ENCODE measurements at regions not wholly inside any gene's neighbourhood (a gene's known extent, or its start where the extent isn't known, plus 50 kb on each side); places are given as distances from the start of the nearest gene placed in this dataset.
A peak's percentile ranks its signal among the peaks of the same experiment; 100 is the strongest.

DNA sequence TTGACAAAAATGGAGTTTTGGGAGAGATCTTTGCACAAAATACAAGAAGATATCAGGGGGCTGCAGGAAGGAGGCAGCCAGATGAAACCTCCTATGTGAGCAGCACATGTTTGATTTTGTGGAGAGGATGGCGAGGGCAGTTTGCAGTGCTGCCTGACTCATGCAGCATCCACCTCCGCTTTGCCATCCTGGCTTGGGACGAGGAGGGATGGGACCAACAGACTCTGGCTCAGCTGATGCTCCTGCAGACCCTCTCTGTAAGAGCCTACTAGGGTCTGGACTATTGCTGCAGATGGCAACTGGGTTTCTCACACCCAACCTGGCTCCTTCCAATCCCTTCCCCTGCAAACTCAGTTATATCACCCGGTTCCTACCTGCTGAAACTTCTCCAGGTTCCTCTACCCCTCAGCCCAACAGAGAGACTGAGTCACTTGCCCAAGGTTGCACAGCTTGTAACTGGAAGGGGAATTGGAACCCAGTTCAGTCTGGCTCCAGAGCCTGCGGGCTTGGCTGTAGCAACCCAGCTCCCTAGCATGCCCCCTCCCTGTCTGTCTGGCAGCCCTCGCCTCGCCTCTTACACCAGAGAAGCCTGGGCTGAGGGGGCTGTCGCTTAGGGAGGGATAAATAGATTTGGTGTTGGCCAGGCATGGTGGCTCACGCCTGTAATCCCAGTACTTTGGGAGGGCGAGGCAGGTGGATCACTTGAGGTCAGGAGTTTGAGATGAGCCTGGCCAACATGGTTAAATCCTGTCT, 205.8 kb downstream of the PTPRU start:
- ATAC-seq (no peak), DNase-seq (ENCODE audit: low spot score) (peak; percentile 28)
- intact Hi-C loops (cut with DNase I), result no loop called here

GRCh38 chr1:29439615-29440014, 203.3 kb downstream of the PTPRU start:
- no peak for ATAC-seq
- intact Hi-C loops (cut with DNase I), result no loop called here
- peak; percentile 10 for DNase-seq (ENCODE audit: low spot score)

- ATAC-seq, result no peak
- DNase-seq (ENCODE audit: low spot score), result peak; percentile 10
- intact Hi-C loops (cut with DNase I), result no loop called here
Observed at GRCh38 chr1:29438991-29439390, 202.7 kb downstream of the PTPRU start.

GRCh38 chr1:29437946-29438345, 201.6 kb downstream of the PTPRU start:
- intact Hi-C loops (cut with DNase I), result no loop called here
- ATAC-seq (no peak), DNase-seq (ENCODE audit: low spot score) (peak; percentile 15)

DNA sequence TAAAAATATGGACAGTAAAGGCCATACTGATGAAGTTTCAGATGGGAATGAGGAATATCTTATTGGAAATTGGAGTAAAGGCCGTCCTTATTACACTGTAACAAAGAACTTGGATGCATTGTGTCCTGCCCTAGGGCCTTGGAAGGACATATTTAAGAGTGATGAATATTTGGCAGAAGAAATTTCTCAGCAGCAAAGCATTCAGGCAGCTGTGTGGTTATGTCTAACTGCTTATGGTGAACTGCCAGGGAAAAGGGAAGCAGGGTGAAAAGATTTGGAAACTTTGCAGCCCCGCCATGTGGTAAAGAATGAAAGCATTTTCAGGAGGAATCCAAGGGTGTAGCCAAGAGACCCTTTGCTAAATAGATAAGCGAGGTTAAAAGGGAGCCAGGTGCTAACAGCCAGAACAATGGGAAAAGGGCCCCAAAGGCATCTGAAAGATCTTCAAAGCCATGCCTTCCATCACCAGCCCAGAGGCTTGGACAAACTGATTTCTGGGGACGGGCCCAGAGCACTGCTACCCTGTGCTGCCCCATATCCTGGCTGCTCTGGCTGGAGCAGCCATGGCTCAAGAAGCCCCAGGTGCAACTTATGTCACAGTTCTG, 200.0 kb downstream of the PTPRU start:
- intact Hi-C loops (cut with DNase I), result no loop called here
- ATAC-seq (no peak), DNase-seq (ENCODE audit: low spot score) (peak; percentile 6)

GRCh38 chr1:29433830-29434229, 197.5 kb downstream of the PTPRU start:
- intact Hi-C loops (cut with DNase I), result no loop called here
- no peak for ATAC-seq
- DNase-seq (ENCODE audit: low spot score), result no peak

DNA sequence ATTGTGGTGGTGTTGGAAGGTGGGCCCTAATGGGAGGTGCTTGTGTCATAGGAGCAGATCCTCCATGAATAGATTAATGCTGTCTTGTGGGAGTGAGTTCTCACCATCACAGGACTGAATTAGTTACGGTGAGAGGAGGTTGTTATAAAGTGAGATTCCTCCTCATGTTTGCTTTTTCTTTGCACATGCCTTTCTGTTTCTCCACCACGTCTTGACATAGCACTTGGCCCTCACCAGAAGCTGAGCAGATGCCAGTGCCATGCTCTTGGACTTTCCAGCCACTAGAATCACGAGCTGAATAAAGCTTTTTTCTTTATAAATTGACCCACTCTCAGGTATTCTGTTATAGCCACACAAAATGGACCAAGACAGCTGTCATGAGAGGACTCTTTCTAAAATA, 194.8 kb downstream of the PTPRU start:
- ATAC-seq (no peak), DNase-seq (ENCODE audit: low spot score) (peak; percentile 4)
- intact Hi-C loops (cut with DNase I), result no loop called here

GRCh38 chr1:29429656-29430055, 193.3 kb downstream of the PTPRU start:
- DNase-seq (ENCODE audit: low spot score) (peak; percentile 2), ATAC-seq (no peak)
- intact Hi-C loops (cut with DNase I), result no loop called here

GRCh38 chr1:29428997-29429396, 192.7 kb downstream of the PTPRU start:
- ATAC-seq (no peak), DNase-seq (ENCODE audit: low spot score) (no peak)
- intact Hi-C loops (cut with DNase I), result no loop called here

DNA sequence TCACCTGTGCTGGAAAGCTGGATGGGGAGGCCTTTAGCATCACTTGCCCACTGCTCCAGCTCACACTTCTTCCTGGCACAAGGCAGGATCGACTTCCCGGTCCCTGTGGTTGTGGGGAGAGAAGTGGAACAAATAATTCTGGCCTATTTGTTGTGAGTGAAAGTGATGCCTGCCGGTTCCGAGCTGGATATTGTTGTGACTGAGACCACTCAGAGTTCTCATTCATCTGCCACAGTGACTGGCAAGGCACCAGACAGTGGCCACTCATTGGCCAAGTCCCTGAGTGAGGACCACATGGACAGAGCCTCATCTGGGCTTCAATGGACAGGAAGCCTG, 191.9 kb downstream of the PTPRU start:
- intact Hi-C loops (cut with DNase I), result no loop called here
- DNase-seq (ENCODE audit: low spot score), result no peak
- ATAC-seq, result no peak

DNA sequence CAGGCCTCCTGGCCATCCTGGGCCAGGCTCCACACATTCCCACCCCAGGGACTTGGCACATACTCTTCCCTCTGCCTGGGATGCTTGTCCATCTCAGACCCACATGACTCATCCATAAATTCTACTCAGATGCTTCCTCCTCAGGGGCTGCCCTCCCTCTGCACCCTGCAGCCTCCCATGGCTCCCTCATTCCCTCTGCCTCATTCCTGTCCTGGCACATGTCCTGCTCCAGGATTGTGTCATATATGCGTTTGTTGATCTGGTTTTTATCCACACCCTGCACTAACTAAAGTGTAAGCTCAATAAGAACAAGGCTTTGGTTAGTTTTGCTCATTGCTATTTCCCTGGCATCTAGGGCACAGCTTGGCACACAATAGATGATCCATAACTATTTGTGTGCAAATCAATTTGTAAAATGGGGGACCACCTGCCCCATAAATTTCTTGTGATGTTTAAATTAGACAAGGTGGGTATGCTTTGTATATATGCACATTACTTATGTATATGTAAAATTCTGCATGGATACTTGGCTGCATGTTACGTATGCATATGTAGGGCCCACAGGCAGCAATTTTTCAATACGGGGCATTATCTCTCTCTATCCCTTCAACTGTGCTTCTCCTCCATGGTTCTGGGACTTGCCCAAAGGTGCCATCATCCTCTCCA, 191.4 kb downstream of the PTPRU start:
- intact Hi-C loops (cut with DNase I), result no loop called here
- DNase-seq (ENCODE audit: low spot score) (no peak), ATAC-seq (no peak)

DNA sequence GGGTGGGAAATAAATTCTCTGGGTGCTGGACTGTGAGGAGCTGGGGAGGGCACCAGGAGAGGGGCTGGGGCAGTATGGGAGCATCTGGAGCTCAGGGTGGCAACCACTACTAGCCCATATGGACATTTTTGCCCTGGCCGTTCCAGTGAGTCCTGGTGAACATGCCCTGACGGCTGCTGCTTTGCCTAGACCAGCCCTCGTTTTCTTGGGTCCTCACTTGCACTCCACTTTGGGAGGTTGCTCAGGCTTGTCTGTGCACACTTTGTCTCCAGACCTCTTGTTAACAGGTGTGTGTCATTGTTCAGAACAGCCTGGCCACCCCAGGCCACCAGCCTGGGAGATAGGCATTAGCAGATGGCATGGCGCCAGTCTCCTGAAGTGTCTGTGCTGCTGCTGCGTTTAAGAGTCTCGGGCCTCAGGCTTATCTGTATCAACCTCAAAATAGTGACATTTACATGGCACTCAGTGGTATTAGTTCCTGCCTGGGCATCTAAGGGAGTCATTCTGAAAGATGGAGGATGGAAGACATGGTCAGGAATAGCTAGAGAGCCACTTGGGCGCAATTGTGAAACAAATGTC, 190.5 kb downstream of the PTPRU start:
- no peak for ATAC-seq
- DNase-seq (ENCODE audit: low spot score), result no peak
- intact Hi-C loops (cut with DNase I), result no loop called here

- intact Hi-C loops (cut with DNase I), result no loop called here
- ATAC-seq, result no peak
- DNase-seq (ENCODE audit: low spot score), result no peak
Observed at GRCh38 chr1:29425631-29426030, 189.3 kb downstream of the PTPRU start.

GRCh38 chr1:29424266-29424665, 187.9 kb downstream of the PTPRU start:
- intact Hi-C loops (cut with DNase I), result no loop called here
- ATAC-seq (no peak), DNase-seq (ENCODE audit: low spot score) (no peak)

- DNase-seq (ENCODE audit: low spot score), result no peak
- no peak for ATAC-seq
- intact Hi-C loops (cut with DNase I), result no loop called here
Observed at GRCh38 chr1:29420202-29420601, 183.9 kb downstream of the PTPRU start.

GRCh38 chr1:29417971-29418370, 181.6 kb downstream of the PTPRU start:
- intact Hi-C loops (cut with DNase I), result no loop called here

GRCh38 chr1:29417147-29417858, 181.0 kb downstream of the PTPRU start:
- ATAC-seq (peak; percentile 77), DNase-seq (ENCODE audit: low spot score) (no peak)
- intact Hi-C loops (cut with DNase I), result no loop called here

More at GRCh38 chr1:29417971-29418370, 181.6 kb downstream of the PTPRU start:
- ATAC-seq, result no peak
- no peak for DNase-seq (ENCODE audit: low spot score)

DNA sequence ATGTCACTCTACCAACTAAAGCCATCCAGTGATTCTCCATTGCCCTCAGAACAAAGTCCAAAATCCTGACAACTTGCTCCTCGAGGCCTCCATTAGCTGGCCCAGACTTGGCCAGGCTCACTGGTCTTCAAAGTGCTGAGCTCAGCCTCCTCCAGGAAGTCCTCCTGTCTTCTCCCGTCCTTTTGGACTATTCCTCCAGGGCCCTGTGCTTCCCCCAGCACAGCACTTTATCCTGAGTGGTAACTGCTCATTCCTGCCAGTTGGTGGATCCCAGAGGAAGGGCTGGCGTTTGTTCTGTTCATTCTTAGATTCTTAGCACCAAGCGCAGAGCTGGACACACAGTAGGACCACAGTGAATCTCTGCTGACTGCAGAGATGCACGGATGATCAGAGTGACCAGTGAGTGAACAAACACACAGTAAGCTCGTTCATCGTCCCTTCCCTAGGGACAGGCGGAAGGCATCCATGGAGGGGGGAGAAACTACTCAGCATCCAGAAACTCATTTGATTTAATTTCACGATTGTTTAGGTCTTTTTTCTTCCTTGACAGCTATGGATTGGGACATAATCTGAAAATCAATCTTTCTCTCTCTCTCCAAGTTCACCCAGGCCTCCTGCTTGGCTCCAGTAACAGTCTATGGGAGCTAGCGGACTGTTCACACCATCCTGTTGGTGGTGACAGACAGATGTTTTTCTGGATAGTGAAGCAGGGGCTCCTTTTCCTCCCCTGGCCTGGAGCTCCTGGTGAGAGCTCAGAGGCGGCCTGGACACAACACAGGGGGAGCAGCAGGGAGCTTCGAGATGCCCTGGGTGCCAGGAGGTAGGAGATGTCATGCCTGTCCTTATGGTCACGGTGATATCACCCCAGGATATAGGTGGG, 180.2 kb downstream of the PTPRU start:
- peak; percentile 41 for ATAC-seq
- intact Hi-C loops (cut with DNase I), result no loop called here
- DNase-seq (ENCODE audit: low spot score), result no peak

DNA sequence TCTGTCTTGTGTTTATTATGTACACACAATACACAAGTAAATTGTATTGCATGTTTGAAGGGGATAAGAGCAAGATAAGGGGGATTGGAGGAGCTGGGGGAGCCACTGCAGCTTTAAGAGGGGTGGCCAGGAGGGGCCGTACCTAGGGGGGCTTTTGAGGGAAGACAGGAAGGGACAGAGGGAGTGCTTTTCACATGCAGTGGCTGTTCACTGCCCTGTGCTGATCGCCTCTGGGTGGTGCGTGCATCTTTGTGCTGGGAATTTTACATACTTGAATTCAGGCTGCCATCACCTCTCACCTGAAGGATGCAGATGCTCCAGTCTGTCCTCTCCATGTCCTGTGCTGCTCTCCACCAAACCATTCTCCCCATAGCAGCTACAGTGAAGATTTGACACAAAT, 179.5 kb downstream of the PTPRU start:
- DNase-seq (ENCODE audit: low spot score) (no peak), ATAC-seq (no peak)
- intact Hi-C loops (cut with DNase I), result no loop called here

All from sciatic nerve (tissue), 2 donors.